ENCODE measurements at regions not wholly inside any gene's neighbourhood (a gene's known extent, or its start where the extent isn't known, plus 50 kb on each side); places are given as distances from the start of the nearest gene placed in this dataset.

GRCh38 chr7:18292584-18292983, 203.0 kb upstream of the HDAC9 start:
- TF ChIP-seq CTCF (conservative IDR thresholded peaks at IDR 0.05; ENCODE audit: low read length) (no peak), EZH2phosphoT487 (IDR thresholded peaks at IDR 0.05; ENCODE audit: borderline replicate concordance) (no peak)
